ENCODE measurements at regions not wholly inside any gene's neighbourhood (a gene's known extent, or its start where the extent isn't known, plus 50 kb on each side); places are given as distances from the start of the nearest gene placed in this dataset.

GRCh38 chr5:23825196-23825595 lies 317.8 kb downstream of the PRDM9 start:
- no peak for TF ChIP-seq CTCF (conservative IDR thresholded peaks at IDR 0.05; ENCODE audit: low read depth, low read length)
- H3K4me3 ChIP-seq (ENCODE audit: low read depth, low read length) = no peak overlapping the region
- DNase-seq (ENCODE audit: low read depth) = no peak

- no peak for DNase-seq (ENCODE audit: low read depth)
- TF ChIP-seq CTCF (conservative IDR thresholded peaks at IDR 0.05; ENCODE audit: low read depth, low read length) = peak; percentile 16
- H3K4me3 ChIP-seq (ENCODE audit: low read depth, low read length) = no peak overlapping the region
Measured at GRCh38 chr5:23840083-23840482, 332.7 kb downstream of the PRDM9 start.

GRCh38 chr5:23864786-23865185 lies 357.4 kb downstream of the PRDM9 start:
- TF ChIP-seq CTCF (conservative IDR thresholded peaks at IDR 0.05; ENCODE audit: low read depth, low read length) = no peak
- no peak overlapping the region for H3K4me3 ChIP-seq (ENCODE audit: low read depth, low read length)
- no peak for DNase-seq (ENCODE audit: low read depth)

GRCh38 chr5:23877847-23878246 lies 370.4 kb downstream of the PRDM9 start:
- no peak for DNase-seq (ENCODE audit: low read depth)
- H3K4me3 ChIP-seq (ENCODE audit: low read depth, low read length) = no peak overlapping the region
- TF ChIP-seq CTCF (conservative IDR thresholded peaks at IDR 0.05; ENCODE audit: low read depth, low read length) = no peak

GRCh38 chr5:23884405-23885031 lies 377.1 kb downstream of the PRDM9 start:
- TF ChIP-seq CTCF (conservative IDR thresholded peaks at IDR 0.05; ENCODE audit: low read depth, low read length) = no peak
- no peak for DNase-seq (ENCODE audit: low read depth)
- H3K4me3 ChIP-seq (ENCODE audit: low read depth, low read length) = no peak overlapping the region

- no peak for DNase-seq (ENCODE audit: low read depth)
- TF ChIP-seq CTCF (conservative IDR thresholded peaks at IDR 0.05; ENCODE audit: low read depth, low read length) = no peak
- no peak overlapping the region for H3K4me3 ChIP-seq (ENCODE audit: low read depth, low read length)
Measured at GRCh38 chr5:23893561-23893960, 386.2 kb downstream of the PRDM9 start.

GRCh38 chr5:23895614-23896013 lies 388.2 kb downstream of the PRDM9 start:
- TF ChIP-seq CTCF (conservative IDR thresholded peaks at IDR 0.05; ENCODE audit: low read depth, low read length) = no peak

More at GRCh38 chr5:23895614-23896013, 388.2 kb downstream of the PRDM9 start:
- DNase-seq (ENCODE audit: low read depth) = no peak
- H3K4me3 ChIP-seq (ENCODE audit: low read depth, low read length) = no peak overlapping the region

Measured in epithelial cell of proximal tubule (primary cell).